H1 (cell line): ENCODE measurements at regions not wholly inside any gene's neighbourhood (a gene's known extent, or its start where the extent isn't known, plus 50 kb on each side); places are given as distances from the start of the nearest gene placed in this dataset.

Source experiments
- CHD2 ChIP-seq: IDR thresholded peaks from 2 replicates; pipeline ENCODE4 v1.6.1; 2012; ENCODE audit warnings: low read length, improper control_type of control experiment
- CHD7 ChIP-seq: fragments of 300-600 bp; sonication (generic); IDR thresholded peaks from 2 replicates; pipeline ENCODE4 v1.7.1; 2012; ENCODE audit warnings: low read length, moderate library complexity, mild to moderate bottlenecking, inconsistent platforms; ENCODE audit not compliant: insufficient replicate concordance
- EP300 ChIP-seq, 2 experiments: IDR thresholded peaks; 1 replicate in 1 of 2; 2 replicates in 1 of 2; pipeline ENCODE4 v1.6.1; 2011 to 2012; ENCODE audit warnings: low read depth in 2 of 2, low read length in 2 of 2, mild to moderate bottlenecking in 2 of 2, borderline replicate concordance in 1 of 2, inconsistent platforms in 1 of 2, moderate library complexity in 1 of 2
- MAFK ChIP-seq: IDR thresholded peaks from 2 replicates; pipeline ENCODE4 v1.6.1; 2012; ENCODE audit warnings: low read depth, mild to moderate bottlenecking, improper control_type of control experiment, low read length
- RXRA ChIP-seq: IDR thresholded peaks from 2 replicates; pipeline ENCODE4 v1.6.1; 2011; ENCODE audit warnings: low read depth, mild to moderate bottlenecking, low read length, moderate library complexity; ENCODE audit not compliant: insufficient read depth
- TAF1 ChIP-seq: IDR thresholded peaks from 2 replicates; pipeline ENCODE4 v1.6.1; 2011; ENCODE audit warnings: mild to moderate bottlenecking, low read depth, low read length
- TCF12 ChIP-seq: IDR thresholded peaks from 2 replicates; pipeline ENCODE4 v1.6.1; 2011; ENCODE audit warnings: low read depth, mild to moderate bottlenecking, low read length

DNA sequence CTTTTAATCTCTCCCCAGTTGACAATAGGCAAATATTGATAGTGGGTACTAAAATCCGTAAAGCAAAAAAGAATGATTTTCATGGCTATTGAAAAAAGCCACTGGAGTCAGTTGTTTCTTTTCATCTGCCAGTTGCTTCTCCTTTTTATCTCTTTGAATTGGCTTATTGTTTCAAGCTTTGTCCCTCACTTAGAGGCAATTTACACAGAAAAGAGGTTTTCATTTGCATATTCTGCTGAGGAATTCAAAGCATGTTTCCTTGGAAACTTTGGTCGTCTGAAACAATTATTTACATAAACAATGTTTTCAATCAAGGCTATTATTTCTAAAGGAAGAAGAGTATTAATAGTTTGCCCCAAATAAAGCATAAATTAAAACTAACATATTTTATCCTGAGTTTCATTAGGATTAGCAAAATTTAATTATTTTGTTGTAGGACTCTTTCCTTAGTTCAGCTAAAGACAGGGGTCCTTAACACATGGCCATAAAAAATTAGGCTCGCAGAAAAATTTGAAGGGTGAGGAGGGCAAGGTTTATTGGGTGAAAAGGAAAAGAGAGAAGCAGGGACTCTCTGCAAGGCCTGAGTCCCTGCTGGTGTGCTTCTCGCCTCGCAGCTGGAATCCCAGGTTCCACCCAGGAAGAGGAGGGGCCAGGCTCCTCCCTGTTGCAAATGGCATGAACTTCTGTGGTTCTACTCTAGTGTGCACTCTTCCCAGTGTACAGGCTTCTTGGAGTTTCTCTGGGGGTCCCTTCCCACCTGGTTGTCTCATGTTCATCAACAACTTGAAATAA is 138.8 kb upstream of the LAMA2 start (continued):
- TF ChIP-seq CHD7 (peak; percentile 97), TCF12 (peak; percentile 70; the same call in 1 of the 2 replicates), TAF1 (no peak), EP300 (IDR thresholded peaks at IDR 0.05; ENCODE audit: borderline replicate concordance in 1 of 2, low read depth in 2 of 2, low read length in 2 of 2) (peak in 1 of 2 experiments; percentile 96; a peak in 2 of 3 replicates), CHD2 (peak; percentile 26; the same call in 1 of the 2 replicates), MAFK (no peak), RXRA (no peak)
